T-helper 2 cell treated with Interferon-gamma antibody and Interleukin-4, amounts not matched to agents 5 μg/mL and 100 μg/mL, for 36 hours (primary cell): ENCODE measurements at regions not wholly inside any gene's neighbourhood (a gene's known extent, or its start where the extent isn't known, plus 50 kb on each side); places are given as distances from the start of the nearest gene placed in this dataset.

Experiments used
- DNase-seq: peaks from one replicate; pipeline ENCODE4 v3.0.0; 2021; ENCODE audit warnings: low spot score
- H3K27ac Mint-ChIP-seq: one replicate; pipeline ENCODE4 v1.8.0; 2021; ENCODE audit warnings: mild to moderate bottlenecking, mixed read lengths
- H3K27me3 Mint-ChIP-seq: one replicate; pipeline ENCODE4 v1.8.0; 2021; ENCODE audit warnings: low read depth, mixed read lengths
- H3K36me3 Mint-ChIP-seq: one replicate; pipeline ENCODE4 v1.8.0; 2021; ENCODE audit warnings: low read depth, mixed read lengths
- H3K4me1 Mint-ChIP-seq: one replicate; pipeline ENCODE4 v1.8.0; 2021; ENCODE audit warnings: low read depth, mixed read lengths
- H3K4me3 Mint-ChIP-seq: one replicate; pipeline ENCODE4 v1.8.0; 2022; ENCODE audit warnings: mild to moderate bottlenecking, moderate library complexity, mixed read lengths
- H3K9me3 Mint-ChIP-seq: one replicate; pipeline ENCODE4 v1.8.0; 2021; ENCODE audit warnings: mixed read lengths

DNA sequence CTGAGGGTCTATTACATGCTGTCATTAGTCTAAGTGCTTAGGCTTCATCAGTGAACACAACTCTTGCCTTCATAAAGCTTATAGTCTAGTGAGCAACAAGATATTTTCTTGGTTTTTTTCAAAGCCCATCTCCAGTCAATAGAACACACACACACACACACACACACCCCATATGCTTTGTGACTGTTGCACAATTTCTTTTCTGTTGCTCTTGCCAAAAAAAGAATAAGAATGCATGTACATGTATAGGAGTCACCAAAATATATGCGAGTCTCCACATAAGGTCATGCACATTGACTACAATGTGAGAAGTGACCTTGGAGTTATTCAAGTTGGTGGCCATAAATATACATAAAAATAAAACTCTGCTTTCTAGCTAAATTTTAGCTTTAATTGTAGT lies 351.5 kb upstream of the TLE4 start:
- H3K36me3 Mint-ChIP-seq, result no peaks in the 10 kb centered on the region
- H3K9me3 Mint-ChIP-seq, result no peaks in the 10 kb centered on the region
- H3K4me3 Mint-ChIP-seq, result no peak overlapping the region
- no peaks in the 10 kb centered on the region for H3K4me1 Mint-ChIP-seq
- no peak for DNase-seq
- H3K27ac Mint-ChIP-seq, result no peak overlapping the region
- no peaks in the 10 kb centered on the region for H3K27me3 Mint-ChIP-seq

DNA sequence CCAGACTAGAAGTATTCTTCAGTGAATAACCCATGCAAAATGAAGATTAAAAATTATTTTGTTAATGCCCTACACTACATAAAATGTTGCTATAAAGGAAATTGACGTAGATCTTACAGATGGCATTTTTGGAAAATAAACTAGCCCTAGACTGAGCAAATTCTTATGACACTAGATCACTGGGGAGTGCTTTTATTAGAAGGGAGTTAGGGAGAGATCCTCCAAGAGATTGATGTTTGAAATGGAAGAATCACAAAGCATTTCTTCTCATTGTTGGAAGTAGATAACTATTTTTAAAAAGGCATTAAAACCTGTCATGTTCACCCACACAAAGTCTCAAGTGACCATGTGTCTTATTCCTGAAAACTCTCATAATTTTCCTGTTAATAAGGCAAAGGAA lies 351.1 kb upstream of the TLE4 start:
- Mint-ChIP-seq H3K4me1 (no peaks in the 10 kb centered on the region), H3K9me3 (no peaks in the 10 kb centered on the region), H3K27ac (no peak overlapping the region), H3K4me3 (no peak overlapping the region), H3K27me3 (no peaks in the 10 kb centered on the region), H3K36me3 (no peaks in the 10 kb centered on the region)
- no peak for DNase-seq

DNA sequence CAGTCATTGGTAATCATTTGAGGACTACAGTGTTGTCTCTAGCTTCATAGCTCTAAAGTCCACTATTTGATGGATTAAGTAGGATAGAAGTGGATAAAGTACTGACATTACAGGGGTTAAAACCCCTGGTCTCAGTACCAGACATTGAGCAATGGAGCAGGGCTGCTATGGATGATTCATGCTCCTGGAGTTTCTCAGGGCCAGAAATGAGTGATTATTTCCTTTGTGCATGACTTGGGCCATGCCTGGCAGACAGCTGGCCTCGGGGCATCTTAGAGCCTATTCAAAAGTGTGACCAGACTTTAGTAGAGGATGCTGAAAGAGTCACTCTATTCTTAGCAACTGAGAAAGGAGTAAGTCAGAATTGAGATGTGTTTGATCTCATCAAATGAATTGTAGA lies 350.7 kb upstream of the TLE4 start:
- Mint-ChIP-seq H3K36me3 (no peaks in the 10 kb centered on the region), H3K4me3 (no peak overlapping the region), H3K4me1 (no peaks in the 10 kb centered on the region), H3K27me3 (no peaks in the 10 kb centered on the region), H3K27ac (no peak overlapping the region), H3K9me3 (no peaks in the 10 kb centered on the region)
- DNase-seq, result no peak

DNA sequence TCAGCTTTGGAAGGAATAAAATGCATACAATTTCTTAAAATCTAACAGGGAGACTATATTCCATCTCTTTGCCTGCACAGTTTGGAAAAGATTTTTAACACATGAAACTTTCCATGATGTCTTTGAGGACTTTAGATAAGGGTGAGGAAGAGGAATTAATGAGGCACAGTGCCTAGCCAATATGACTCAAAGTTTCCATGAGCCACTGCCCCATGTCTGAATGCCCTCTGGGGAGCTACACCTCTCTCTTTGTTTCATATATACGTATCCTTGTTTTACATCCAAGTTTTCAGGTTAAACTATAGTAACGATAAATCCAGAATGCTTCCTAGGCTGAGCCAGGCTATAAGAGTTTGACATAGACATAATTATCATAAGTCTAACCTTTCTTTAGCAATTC lies 349.3 kb upstream of the TLE4 start:
- Mint-ChIP-seq H3K27ac (no peak overlapping the region), H3K4me3 (no peak overlapping the region)

DNA sequence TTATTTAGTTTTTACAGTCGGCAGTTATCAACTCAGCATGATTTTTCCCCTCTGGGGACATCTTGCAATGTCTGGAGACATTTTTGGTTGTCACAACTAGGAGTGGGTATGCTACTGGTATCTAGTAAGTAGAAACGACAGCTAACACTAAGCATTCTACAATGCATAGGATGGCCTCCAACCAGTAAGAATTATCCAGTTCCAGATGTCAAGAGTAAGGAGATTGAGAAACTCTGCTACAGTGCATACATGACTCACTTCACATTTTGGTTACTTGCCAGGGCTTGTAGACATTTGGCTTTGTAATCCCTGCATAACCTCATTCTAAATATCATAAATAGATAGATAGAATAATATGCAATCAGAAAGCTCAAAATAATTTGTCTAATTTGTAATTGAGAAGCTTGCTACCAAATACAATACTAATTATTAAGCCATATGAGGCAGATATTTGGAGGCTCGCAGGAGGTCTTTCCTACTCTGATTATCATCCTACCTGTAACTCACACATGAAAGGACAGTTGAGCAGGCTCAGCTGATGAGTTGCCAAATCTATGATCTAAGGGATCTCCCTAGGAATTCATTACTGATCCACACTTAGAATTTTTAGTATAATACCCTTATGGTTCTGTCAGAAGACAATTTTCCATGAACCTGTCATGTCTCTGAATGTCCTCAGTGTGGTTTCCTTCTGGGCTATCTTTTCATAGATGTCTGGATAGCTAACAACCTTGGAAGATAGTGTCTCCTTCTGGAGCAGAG lies 346.9 kb upstream of the TLE4 start:
- H3K9me3 Mint-ChIP-seq, result no peaks in the 10 kb centered on the region
- no peak overlapping the region for H3K4me3 Mint-ChIP-seq
- DNase-seq, result no peak
- no peak overlapping the region for H3K27ac Mint-ChIP-seq
- no peaks in the 10 kb centered on the region for H3K27me3 Mint-ChIP-seq
- no peaks in the 10 kb centered on the region for H3K4me1 Mint-ChIP-seq
- no peaks in the 10 kb centered on the region for H3K36me3 Mint-ChIP-seq

More for the DNA sequence above, 349.3 kb upstream of the TLE4 start:
- no peaks in the 10 kb centered on the region for H3K9me3 Mint-ChIP-seq
- no peak for DNase-seq
- H3K27me3 Mint-ChIP-seq, result no peaks in the 10 kb centered on the region
- H3K36me3 Mint-ChIP-seq, result no peaks in the 10 kb centered on the region
- H3K4me1 Mint-ChIP-seq, result no peaks in the 10 kb centered on the region

DNA sequence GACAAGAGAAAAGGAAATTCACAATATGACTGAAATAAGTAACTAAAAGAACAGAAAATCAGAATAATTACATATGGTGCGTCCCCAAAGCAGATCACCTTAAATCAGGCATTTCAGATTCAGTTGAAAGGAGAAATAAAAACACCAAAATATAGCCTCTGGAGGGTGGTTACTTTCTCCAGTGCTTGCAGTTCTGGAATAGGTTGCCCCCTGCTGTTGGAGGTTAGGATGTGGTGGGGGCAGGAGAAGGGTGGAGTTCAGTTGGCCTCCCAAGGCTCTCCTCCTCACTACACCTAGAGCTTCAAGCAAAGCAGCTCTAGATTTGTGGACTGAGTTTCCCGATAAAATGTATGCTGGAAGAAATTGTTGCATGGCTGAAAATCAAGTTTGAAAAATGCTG lies 338.2 kb upstream of the TLE4 start:
- Mint-ChIP-seq H3K4me1 (no peaks in the 10 kb centered on the region), H3K4me3 (no peak overlapping the region), H3K27ac (no peak overlapping the region), H3K9me3 (no peaks in the 10 kb centered on the region), H3K36me3 (no peaks in the 10 kb centered on the region), H3K27me3 (no peaks in the 10 kb centered on the region)
- DNase-seq, result no peak

DNA sequence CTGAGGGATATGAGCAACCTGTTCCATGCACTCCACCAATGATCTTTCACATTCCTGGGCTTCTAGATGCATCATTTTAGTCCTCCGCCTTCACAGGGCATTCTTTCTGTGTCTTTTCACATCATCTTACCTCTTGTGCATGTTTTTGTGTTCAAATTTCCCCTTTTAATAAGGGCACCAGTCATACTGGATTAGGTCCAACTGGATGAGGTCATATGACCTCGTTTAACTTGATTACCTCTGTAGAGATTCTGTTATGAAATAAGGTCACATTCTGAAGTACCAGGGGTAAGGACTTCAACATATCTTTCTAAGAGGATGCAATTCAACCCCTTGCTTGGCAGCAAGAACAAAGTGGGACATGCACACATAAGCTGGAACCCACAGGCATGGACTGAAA lies 335.3 kb upstream of the TLE4 start:
- no peak overlapping the region for H3K4me3 Mint-ChIP-seq

DNA sequence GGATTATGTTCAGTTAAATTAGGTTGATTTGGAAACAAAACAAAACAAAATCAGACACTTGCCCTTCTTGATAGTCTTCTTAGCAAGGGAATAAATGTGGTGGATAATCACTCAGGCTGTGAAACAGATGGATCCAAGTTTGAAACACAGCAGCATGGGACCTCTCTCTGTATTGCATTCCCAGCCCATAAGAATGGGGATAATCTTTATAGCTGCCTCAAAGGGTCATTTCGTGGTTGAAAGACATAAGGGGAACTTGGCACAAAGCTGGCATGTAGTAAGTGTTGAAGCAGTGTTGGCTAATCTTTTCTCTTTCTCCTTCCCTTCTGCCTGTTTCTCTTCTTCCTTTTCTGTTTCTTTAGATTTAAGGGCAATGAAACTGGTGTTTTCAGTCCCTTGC lies 333.9 kb upstream of the TLE4 start:
- no peak overlapping the region for H3K27ac Mint-ChIP-seq
- H3K27me3 Mint-ChIP-seq, result peaks cover 2% of the 10 kb centered on the region
- H3K4me1 Mint-ChIP-seq, result no peaks in the 10 kb centered on the region
- H3K4me3 Mint-ChIP-seq, result no peak overlapping the region
- H3K9me3 Mint-ChIP-seq, result no peaks in the 10 kb centered on the region
- no peaks in the 10 kb centered on the region for H3K36me3 Mint-ChIP-seq
- no peak for DNase-seq

More for the DNA sequence above, 335.3 kb upstream of the TLE4 start:
- no peaks in the 10 kb centered on the region for H3K4me1 Mint-ChIP-seq
- peaks cover 2% of the 10 kb centered on the region for H3K27me3 Mint-ChIP-seq
- H3K27ac Mint-ChIP-seq, result no peak overlapping the region
- H3K36me3 Mint-ChIP-seq, result no peaks in the 10 kb centered on the region
- H3K9me3 Mint-ChIP-seq, result no peaks in the 10 kb centered on the region
- no peak for DNase-seq

DNA sequence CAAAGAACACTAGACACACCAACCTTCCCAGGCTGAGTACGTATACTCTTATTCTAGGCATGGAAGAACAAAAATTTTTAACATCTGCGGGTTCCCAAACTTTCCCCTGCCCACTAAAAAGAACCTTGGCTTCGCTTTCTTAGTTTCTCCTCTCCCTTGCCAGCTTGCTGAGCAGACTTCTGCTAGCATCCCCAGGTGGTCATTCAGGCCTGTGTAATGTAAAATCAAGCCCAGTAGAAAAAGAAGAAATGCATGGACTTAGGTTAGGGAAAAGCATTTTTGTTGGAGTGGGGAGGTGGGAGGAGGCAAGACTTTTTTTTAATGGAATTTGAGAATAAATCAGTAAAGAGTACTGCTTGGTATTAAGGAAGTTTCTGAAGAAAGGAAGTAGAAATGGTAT lies 331.0 kb upstream of the TLE4 start:
- H3K4me1 Mint-ChIP-seq, result no peaks in the 10 kb centered on the region
- H3K27ac Mint-ChIP-seq, result no peak overlapping the region
- peaks cover 2% of the 10 kb centered on the region for H3K27me3 Mint-ChIP-seq
- no peak overlapping the region for H3K4me3 Mint-ChIP-seq
- no peak for DNase-seq
- no peaks in the 10 kb centered on the region for H3K36me3 Mint-ChIP-seq
- H3K9me3 Mint-ChIP-seq, result no peaks in the 10 kb centered on the region

DNA sequence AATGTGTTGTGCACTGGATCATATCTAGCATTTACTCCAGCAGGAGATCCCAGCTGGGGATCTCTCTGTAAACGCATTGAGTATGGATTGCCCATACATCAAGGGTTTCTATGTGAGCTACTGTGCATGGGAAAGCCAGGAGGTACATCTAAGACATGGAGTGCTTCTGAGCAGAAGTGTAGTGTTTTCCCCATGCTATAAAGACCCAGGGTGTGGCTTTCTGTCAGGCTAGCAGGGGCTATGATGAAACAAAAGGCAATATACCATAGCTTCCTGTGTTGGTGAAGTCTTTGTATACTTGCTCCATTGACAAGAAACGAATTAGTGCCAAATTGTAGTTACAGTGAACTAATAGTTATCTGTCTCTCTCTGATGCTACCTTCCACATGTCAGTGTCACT lies 329.3 kb upstream of the TLE4 start:
- peaks cover 2% of the 10 kb centered on the region for H3K27me3 Mint-ChIP-seq

DNA sequence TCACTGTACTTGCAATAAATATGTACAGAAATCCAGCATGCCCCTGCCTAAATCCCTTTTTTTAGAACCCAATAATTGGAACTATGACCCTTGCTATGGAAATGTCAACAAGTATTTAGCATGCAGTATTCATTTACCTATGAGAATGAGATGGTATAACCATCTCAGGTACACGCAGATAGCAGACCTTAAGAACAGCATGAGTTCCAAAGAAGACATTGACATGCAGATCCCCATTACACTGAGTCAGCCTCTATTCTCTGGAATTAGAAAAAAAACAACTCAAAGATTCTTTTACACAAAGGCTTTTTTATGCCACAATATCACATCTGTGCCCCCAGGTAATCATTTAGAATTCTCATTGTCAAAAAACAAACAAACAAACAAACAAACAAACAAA lies 325.6 kb upstream of the TLE4 start:
- no peak overlapping the region for H3K4me3 Mint-ChIP-seq
- no peaks in the 10 kb centered on the region for H3K9me3 Mint-ChIP-seq
- H3K27ac Mint-ChIP-seq, result no peak overlapping the region
- no peaks in the 10 kb centered on the region for H3K4me1 Mint-ChIP-seq
- H3K27me3 Mint-ChIP-seq, result no peaks in the 10 kb centered on the region
- no peak for DNase-seq
- no peaks in the 10 kb centered on the region for H3K36me3 Mint-ChIP-seq

More for the DNA sequence above, 329.3 kb upstream of the TLE4 start:
- no peaks in the 10 kb centered on the region for H3K4me1 Mint-ChIP-seq
- no peak for DNase-seq
- no peak overlapping the region for H3K27ac Mint-ChIP-seq
- H3K4me3 Mint-ChIP-seq, result no peak overlapping the region
- H3K36me3 Mint-ChIP-seq, result no peaks in the 10 kb centered on the region
- H3K9me3 Mint-ChIP-seq, result no peaks in the 10 kb centered on the region

DNA sequence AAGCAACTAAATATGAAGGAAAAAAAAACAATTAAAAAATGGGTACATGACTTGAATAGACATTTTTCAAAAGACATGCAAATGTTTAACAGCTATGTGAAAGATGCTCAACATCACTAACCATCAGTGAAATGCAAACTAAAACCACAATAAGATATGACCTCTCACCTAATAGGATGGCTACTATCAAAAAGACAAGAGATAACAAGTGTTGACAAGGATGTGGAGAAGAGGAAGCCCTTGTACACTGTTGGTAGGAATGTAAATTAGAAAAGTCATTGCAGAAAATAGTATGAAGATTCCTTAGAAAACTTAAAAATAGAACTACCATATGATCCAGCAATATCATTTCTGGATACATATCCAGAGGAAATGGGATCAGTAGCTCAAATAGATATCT lies 324.7 kb upstream of the TLE4 start:
- Mint-ChIP-seq H3K27me3 (no peaks in the 10 kb centered on the region), H3K9me3 (no peaks in the 10 kb centered on the region), H3K36me3 (no peaks in the 10 kb centered on the region), H3K27ac (no peak overlapping the region), H3K4me1 (no peaks in the 10 kb centered on the region), H3K4me3 (no peak overlapping the region)
- DNase-seq, result no peak

DNA sequence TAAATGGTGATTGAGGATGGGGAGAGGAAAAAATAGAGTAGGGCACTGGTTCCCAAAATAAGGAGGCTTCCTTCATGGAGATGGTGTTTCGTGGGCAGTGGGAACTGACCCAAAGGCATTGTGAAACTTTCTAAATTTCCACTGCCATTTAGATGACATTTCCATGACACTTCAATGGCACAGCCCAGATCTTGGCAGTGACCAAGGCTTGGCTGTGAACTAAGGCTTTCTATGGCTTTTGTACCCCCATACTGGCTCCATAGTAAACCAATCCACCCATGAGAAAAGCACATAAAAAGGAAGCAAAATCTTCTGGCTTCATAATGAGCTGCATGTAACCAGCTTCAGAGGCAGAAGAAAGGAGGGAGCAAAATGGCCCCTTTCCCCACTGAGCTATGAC lies 321.0 kb upstream of the TLE4 start:
- Mint-ChIP-seq H3K27me3 (no peaks in the 10 kb centered on the region), H3K4me3 (no peak overlapping the region), H3K36me3 (no peaks in the 10 kb centered on the region), H3K27ac (no peak overlapping the region), H3K9me3 (no peaks in the 10 kb centered on the region), H3K4me1 (no peaks in the 10 kb centered on the region)
- DNase-seq, result no peak

DNA sequence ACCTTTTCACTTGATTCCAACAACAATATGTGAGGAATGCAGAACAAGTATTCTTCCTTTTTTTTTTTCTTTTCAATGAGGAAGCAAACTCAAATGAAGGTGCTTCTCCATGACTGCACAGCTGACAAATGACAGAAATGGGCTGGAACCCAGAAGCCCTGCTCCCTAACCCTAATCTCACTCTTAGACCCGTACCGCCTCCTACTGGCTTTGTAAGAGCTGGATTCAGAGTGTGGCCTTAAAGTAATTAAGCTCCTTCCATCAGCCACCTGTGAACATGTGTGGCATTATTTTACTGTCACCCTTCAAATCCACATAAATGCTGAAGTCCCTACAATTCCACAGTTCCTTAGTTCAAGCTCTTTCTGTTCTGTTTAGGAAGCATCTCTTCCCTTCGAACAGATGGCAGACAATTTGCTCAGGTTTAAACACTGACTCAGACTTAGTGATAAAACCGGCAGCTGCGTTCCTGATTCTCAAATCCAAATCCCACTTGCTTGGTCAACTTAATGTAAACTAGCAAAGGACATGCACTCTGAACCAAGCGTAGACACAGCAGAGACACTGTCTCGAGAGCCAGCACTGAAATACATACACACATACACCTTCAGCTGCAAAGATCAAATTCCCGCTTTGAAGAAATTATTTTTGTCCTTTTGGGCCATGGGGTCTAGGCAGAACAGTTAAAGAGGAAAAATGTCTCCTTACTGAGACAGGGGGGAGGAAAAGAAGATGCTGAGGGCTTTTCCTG lies 316.7 kb upstream of the TLE4 start:
- no peaks in the 10 kb centered on the region for H3K36me3 Mint-ChIP-seq
- DNase-seq, result no peak
- no peaks in the 10 kb centered on the region for H3K27me3 Mint-ChIP-seq
- no peaks in the 10 kb centered on the region for H3K4me1 Mint-ChIP-seq
- no peak overlapping the region for H3K4me3 Mint-ChIP-seq
- H3K27ac Mint-ChIP-seq, result no peak overlapping the region
- H3K9me3 Mint-ChIP-seq, result no peaks in the 10 kb centered on the region
